Epithelial cell of proximal tubule (primary cell): ENCODE measurements at regions not wholly inside any gene's neighbourhood (a gene's known extent, or its start where the extent isn't known, plus 50 kb on each side); places are given as distances from the start of the nearest gene placed in this dataset.

Source experiments
- DNase-seq: peaks from one replicate; pipeline ENCODE4 v3.0.0-alpha.2; 2011; ENCODE audit warnings: low read depth
- H3K4me3 ChIP-seq: 2 replicates; pipeline ENCODE4 v1.5.1; 2011; ENCODE audit warnings: low read depth, mild to moderate bottlenecking, low read length
- CTCF ChIP-seq: conservative IDR thresholded peaks from 2 replicates; pipeline ENCODE4 v1.5.1; 2012; ENCODE audit warnings: low read depth, mild to moderate bottlenecking, low read length

GRCh38 chr11:43579171-43579918 lies 101.2 kb upstream of the HSD17B12 start:
- H3K4me3 ChIP-seq = peak overlapping the region; percentile 55
- peak; percentile 34 for TF ChIP-seq CTCF
- no peak for DNase-seq

GRCh38 chr11:43579919-43580276 lies 100.6 kb upstream of the HSD17B12 start:
- no peak for TF ChIP-seq CTCF
- H3K4me3 ChIP-seq = peak overlapping the region; percentile 55
- DNase-seq = no peak

GRCh38 chr11:43580735-43581369 lies 99.7 kb upstream of the HSD17B12 start:
- peak overlapping the region; percentile 5 for H3K4me3 ChIP-seq
- no peak for TF ChIP-seq CTCF
- DNase-seq = no peak

GRCh38 chr11:43581370-43582023 lies 99.0 kb upstream of the HSD17B12 start:
- no peak for TF ChIP-seq CTCF
- no peak overlapping the region for H3K4me3 ChIP-seq
- DNase-seq = no peak

GRCh38 chr11:43582024-43582862 lies 98.3 kb upstream of the HSD17B12 start:
- no peak for DNase-seq
- H3K4me3 ChIP-seq = no peak overlapping the region
- TF ChIP-seq CTCF = no peak

- no peak for DNase-seq
- no peak overlapping the region for H3K4me3 ChIP-seq
- no peak for TF ChIP-seq CTCF
Observed at GRCh38 chr11:43582863-43583462, 97.6 kb upstream of the HSD17B12 start.
